Tibial nerve (tissue), 4 donors: ENCODE measurements at regions not wholly inside any gene's neighbourhood (a gene's known extent, or its start where the extent isn't known, plus 50 kb on each side); places are given as distances from the start of the nearest gene placed in this dataset.

Experiments used
- DNase-seq, 2 donors: peaks; one replicate each; pipeline ENCODE4 v3.0.0-alpha.2; 2019; ENCODE audit warnings: low spot score in 2 of 2
- H3K27ac ChIP-seq, 4 donors: fragments of 200-600 bp; sonication (generic) in 3 of 4; one replicate each; pipeline ENCODE4 v1.5.1; 2017 to 2019; ENCODE audit warnings: mild to moderate bottlenecking in 1 of 4
- H3K27me3 ChIP-seq, 2 donors: fragments of 200-600 bp; sonication (generic) in 1 of 2; one replicate each; pipeline versions ENCODE4 v1.5.1 to v1.6.0; 2017 to 2019
- H3K36me3 ChIP-seq, 3 donors: fragments of 200-600 bp; sonication (generic); one replicate each; pipeline ENCODE4 v1.5.1; 2018 to 2019
- H3K4me1 ChIP-seq, 4 donors: fragments of 200-600 bp; sonication (generic) in 3 of 4; one replicate each; pipeline ENCODE4 v1.5.1; 2017 to 2019
- H3K4me3 ChIP-seq, 4 donors: fragments of 200-600 bp; sonication (generic) in 3 of 4; one replicate each; pipeline ENCODE4 v1.5.1; 2017 to 2019; ENCODE audit warnings: mild to moderate bottlenecking in 1 of 4, moderate library complexity in 1 of 4
- H3K9me3 ChIP-seq, 4 donors: fragments of 200-600 bp; sonication (generic) in 3 of 4; one replicate each; pipeline ENCODE4 v1.5.1; 2017 to 2019
- CTCF ChIP-seq, 5 experiments: fragments of 200-600 bp in 3 of 5; fragments of 450-650 bp in 2 of 5; sonication (generic) in 3 of 5; IDR thresholded peaks; one replicate each; pipeline ENCODE4 v1.5.1; 2016 to 2019; ENCODE audit warnings: antibody characterized with exemption in 5 of 5, mild to moderate bottlenecking in 3 of 5, moderate library complexity in 2 of 5
- EP300 ChIP-seq, 2 donors: sonication (generic); formaldehyde crosslinking; IDR thresholded peaks; one replicate each; pipeline ENCODE4 v1.6.1; 2017; ENCODE audit warnings: antibody characterized with exemption in 2 of 2, mild to moderate bottlenecking in 1 of 2
- POLR2A ChIP-seq, 2 donors: fragments of 450-650 bp; IDR thresholded peaks; one replicate each; pipeline ENCODE4 v1.6.1; 2017; ENCODE audit warnings: antibody characterized with exemption in 2 of 2, mild to moderate bottlenecking in 2 of 2, moderate library complexity in 2 of 2
- WGBS, 2 donors: methylation state at CpG; one replicate each; pipeline ENCODE4 v1.1.5; 2018; 5-methylcytosine and 5-hydroxymethylcytosine counted together

DNA sequence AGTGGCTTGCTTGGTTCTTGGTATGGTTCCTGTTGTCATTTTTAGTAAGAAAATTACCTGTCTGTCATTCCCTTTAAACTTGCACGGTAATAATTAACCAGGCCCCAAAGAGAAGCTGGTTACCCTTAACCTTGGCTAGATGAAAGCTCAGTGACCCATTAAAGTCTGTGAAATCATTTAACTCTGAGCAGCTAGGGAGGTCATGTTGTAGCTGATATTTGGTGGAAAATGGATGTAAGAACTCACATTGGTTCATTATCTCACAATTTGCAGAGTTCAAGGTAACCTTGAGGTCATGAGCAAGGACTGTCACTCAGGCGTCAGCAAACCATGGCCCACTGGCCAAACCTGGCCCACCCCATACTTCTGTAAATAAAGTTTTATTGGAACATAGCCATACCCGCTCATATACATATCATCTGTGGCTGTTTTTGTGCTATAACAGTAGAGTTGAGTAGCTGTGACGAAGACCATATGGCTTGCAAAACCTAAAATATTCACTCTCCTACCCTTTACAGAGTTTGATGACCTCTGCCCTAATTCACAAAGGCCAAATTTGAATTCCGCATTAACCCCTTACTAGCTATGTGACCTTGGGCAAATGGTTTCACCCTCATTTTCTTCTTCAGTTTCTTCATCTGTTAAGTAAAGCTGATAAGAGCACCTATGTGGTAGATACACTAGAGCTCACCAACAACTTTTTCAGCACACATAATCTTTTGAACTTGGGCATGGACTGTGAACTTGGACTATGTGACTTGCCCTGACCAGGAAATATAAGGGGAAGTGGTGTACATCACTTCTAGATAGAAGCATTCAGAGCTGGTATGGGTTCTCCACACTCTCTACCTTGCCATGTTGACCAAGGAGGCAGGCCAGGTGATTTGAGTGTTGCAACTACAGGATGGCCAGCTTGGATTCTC, 61.5 kb upstream of the CPEB4 start:
- no peak overlapping the region for H3K27ac ChIP-seq
- 73 to 75% methylated on average over 5 of the region's 5 CpGs for WGBS, 2 donors

DNA sequence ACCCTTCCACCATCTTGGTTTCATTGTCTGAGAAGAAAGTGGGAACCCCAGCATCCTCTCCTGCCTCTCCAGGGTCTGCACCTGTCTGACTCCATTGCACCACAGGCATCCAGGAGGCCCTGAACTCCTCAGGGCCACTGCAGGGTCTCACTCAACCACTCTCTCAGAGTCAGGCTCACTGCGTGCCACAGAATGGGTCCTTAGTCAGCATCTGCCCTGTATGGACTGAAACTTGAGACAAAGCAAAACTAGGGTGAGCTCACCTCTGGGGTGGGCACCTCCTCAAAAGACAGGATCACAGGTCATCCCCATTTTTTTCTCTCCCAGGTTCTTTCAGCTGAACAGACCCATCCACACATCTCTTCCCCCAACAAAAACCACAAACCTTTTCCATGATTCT, 59.2 kb upstream of the CPEB4 start:
- TF ChIP-seq CTCF (IDR thresholded peaks at IDR 0.05) (no peak), POLR2A (IDR thresholded peaks at IDR 0.05) (no peak), EP300 (IDR thresholded peaks at IDR 0.05) (no peak)
- no peaks in the 10 kb centered on the region for H3K27me3 ChIP-seq
- H3K36me3 ChIP-seq, result no peaks in the 10 kb centered on the region
- H3K4me1 ChIP-seq, result peaks cover 0 to 20% (median 6%) of the 10 kb centered on the region in 4 donors
- DNase-seq, result no peak
- H3K4me3 ChIP-seq, result no peak overlapping the region
- WGBS, 2 donors, result 92 to 100% methylated on average over 1 of the region's 1 CpG
- no peaks in the 10 kb centered on the region for H3K9me3 ChIP-seq
- no peak overlapping the region for H3K27ac ChIP-seq

More for the DNA sequence above, 61.5 kb upstream of the CPEB4 start:
- H3K4me3 ChIP-seq, result no peak overlapping the region
- peaks cover 0 to 8% (median 2%) of the 10 kb centered on the region in 4 donors for H3K4me1 ChIP-seq
- H3K27me3 ChIP-seq, result no peaks in the 10 kb centered on the region
- no peaks in the 10 kb centered on the region for H3K36me3 ChIP-seq
- H3K9me3 ChIP-seq, result no peaks in the 10 kb centered on the region
- no peak for DNase-seq
- TF ChIP-seq POLR2A (IDR thresholded peaks at IDR 0.05), result no peak
- no peak for TF ChIP-seq CTCF (IDR thresholded peaks at IDR 0.05)
- no peak for TF ChIP-seq EP300 (IDR thresholded peaks at IDR 0.05)

DNA sequence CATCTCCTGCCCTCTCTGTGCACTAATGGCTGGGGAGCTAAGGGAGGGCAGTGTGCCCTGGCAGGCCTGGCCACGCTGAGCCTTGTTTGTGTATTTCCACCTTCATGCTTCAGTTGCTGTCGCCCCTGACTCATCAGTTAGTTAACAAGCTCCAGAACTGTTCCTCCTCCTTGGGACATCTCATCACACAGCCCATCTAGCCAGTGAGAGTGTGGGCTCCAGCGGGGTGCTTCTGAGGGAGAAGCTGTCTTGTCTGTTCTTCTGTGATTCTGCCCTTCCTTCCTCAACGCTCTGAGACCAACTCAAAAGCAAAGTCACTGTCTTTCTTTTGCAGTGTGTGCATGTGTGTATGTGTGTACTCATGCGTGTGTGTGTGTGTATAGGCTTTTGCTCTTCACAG, 58.3 kb upstream of the CPEB4 start:
- TF ChIP-seq EP300 (IDR thresholded peaks at IDR 0.05), result no peak
- TF ChIP-seq CTCF (IDR thresholded peaks at IDR 0.05), result no peak
- TF ChIP-seq POLR2A (IDR thresholded peaks at IDR 0.05), result no peak
- DNase-seq, result no peak
- H3K27me3 ChIP-seq, result no peaks in the 10 kb centered on the region
- H3K36me3 ChIP-seq, result no peaks in the 10 kb centered on the region
- no peak overlapping the region for H3K4me3 ChIP-seq
- 69 to 73% methylated on average over 5 of the region's 5 CpGs for WGBS, 2 donors
- H3K4me1 ChIP-seq, result peaks cover 0 to 15% (median 5%) of the 10 kb centered on the region in 4 donors
- H3K9me3 ChIP-seq, result no peaks in the 10 kb centered on the region
- H3K27ac ChIP-seq, result no peak overlapping the region

DNA sequence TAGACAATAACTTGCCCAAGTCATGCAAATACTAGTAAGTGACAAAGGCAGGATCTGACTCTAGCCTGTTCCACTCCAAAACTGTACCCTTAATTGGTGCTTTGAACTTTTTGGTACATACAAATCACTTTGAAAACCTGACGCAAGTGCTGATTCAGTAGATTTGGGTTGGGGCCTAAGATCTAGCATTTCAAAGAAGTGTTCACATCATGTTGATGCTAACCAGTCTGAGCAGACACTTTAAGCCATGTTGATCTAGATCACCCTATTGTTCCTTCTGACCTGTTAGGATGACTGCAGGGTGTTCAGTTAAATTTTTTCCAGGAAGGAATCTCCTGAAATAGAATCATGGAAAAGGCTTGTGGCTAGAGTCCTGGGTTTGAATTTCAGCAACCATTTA, 57.7 kb upstream of the CPEB4 start:
- 72 to 79% methylated on average over 1 of the region's 1 CpG for WGBS, 2 donors
- no peak for DNase-seq
- no peaks in the 10 kb centered on the region for H3K27me3 ChIP-seq

More for the DNA sequence above, 57.7 kb upstream of the CPEB4 start:
- H3K36me3 ChIP-seq, result no peaks in the 10 kb centered on the region
- H3K9me3 ChIP-seq, result no peaks in the 10 kb centered on the region
- no peak overlapping the region for H3K4me3 ChIP-seq
- TF ChIP-seq POLR2A (IDR thresholded peaks at IDR 0.05) (no peak), EP300 (IDR thresholded peaks at IDR 0.05) (no peak), CTCF (IDR thresholded peaks at IDR 0.05) (no peak)
- H3K27ac ChIP-seq, result no peak overlapping the region
- H3K4me1 ChIP-seq, result peaks cover 0 to 15% (median 5%) of the 10 kb centered on the region in 4 donors
